ENCODE measurements at regions not wholly inside any gene's neighbourhood (a gene's known extent, or its start where the extent isn't known, plus 50 kb on each side); places are given as distances from the start of the nearest gene placed in this dataset.

DNA sequence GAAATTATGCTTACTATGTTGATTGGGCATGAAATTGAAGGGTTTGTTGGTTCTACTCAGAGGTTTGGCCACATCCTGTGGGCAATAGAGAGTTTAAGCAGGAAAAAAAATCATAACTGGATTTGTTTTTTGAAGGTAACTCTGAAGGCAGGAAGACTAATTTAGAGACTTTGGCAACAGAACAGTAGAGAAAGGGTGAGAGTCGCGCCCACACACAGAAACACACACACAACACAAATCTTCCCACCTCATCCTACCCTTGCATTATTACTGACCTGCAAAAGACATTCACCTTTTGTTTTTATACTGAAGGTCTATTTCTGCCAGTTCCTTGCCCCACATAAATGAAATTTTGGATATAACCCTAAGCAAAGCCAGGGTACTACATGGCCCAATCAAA is 270.6 kb downstream of the TBL1XR1 start:
- WGBS, 2 donors, result 80 to 89% methylated on average over 2 of the region's 2 CpGs
- Histone ChIP-seq H3K9me3 (no peaks in the 10 kb centered on the region), H3K36me3 (no peaks in the 10 kb centered on the region), H3K27ac (no peak overlapping the region), H3K4me3 (no peak overlapping the region), H3K27me3 (no peaks in the 10 kb centered on the region), H3K4me1 (no peaks in the 10 kb centered on the region)
- TF ChIP-seq, protein P1, sequence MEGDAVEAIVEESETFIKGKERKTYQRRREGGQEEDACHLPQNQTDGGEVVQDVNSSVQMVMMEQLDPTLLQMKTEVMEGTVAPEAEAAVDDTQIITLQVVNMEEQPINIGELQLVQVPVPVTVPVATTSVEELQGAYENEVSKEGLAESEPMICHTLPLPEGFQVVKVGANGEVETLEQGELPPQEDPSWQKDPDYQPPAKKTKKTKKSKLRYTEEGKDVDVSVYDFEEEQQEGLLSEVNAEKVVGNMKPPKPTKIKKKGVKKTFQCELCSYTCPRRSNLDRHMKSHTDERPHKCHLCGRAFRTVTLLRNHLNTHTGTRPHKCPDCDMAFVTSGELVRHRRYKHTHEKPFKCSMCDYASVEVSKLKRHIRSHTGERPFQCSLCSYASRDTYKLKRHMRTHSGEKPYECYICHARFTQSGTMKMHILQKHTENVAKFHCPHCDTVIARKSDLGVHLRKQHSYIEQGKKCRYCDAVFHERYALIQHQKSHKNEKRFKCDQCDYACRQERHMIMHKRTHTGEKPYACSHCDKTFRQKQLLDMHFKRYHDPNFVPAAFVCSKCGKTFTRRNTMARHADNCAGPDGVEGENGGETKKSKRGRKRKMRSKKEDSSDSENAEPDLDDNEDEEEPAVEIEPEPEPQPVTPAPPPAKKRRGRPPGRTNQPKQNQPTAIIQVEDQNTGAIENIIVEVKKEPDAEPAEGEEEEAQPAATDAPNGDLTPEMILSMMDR (IDR thresholded peaks at IDR 0.05), result no peak
- ATAC-seq, result no peak
- intact Hi-C loops (cut with DNase I), result no loop called here
- no peak for DNase-seq

DNA sequence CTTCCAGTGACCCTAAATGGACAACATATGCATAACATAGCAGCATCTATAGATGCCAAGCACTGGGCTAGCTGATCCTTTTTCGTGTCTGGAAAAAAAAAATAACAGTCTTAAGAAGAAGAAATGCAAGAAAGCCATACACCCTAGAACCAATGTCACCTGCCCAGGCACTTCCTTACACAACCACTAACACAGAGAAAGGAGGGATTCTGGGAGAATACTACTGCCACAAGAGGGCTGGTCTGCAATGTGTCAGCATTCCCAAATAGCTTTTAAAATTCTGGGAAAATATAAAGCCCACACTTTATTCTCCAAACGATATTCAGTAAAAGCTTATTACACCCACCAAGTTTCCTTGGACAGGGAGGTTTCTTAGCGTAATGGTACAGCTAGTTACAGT is 271.2 kb downstream of the TBL1XR1 start:
- intact Hi-C loops (cut with DNase I), result no loop called here
- no peak overlapping the region for H3K4me3 ChIP-seq
- 77 to 78% methylated on average over 3 of the region's 3 CpGs for WGBS, 2 donors
- no peaks in the 10 kb centered on the region for H3K36me3 ChIP-seq
- TF ChIP-seq, protein P1 (IDR thresholded peaks at IDR 0.05), result no peak
- DNase-seq (no peak), ATAC-seq (no peak)
- no peaks in the 10 kb centered on the region for H3K4me1 ChIP-seq
- no peak overlapping the region for H3K27ac ChIP-seq
- H3K27me3 ChIP-seq, result no peaks in the 10 kb centered on the region
- no peaks in the 10 kb centered on the region for H3K9me3 ChIP-seq

DNA sequence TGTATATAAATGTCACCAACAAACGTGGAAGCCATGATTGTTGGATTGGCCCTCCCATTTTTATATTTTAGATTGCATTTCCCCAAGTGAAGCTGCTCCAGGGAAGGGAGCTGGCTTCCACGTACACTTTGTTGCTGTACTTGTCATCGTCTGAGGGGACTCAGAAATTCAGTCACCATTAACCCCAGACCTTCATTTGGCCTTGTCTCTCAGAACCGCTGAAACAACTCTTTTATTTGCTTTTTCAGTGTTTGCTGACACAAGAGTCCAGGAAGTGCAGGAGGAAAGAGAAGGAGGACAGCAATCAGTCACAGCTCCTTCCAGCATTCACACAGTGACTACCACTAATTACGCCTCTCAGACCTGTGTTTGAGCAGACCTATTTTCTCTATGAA is 276.5 kb downstream of the TBL1XR1 start:
- ATAC-seq, result no peak
- 53 to 54% methylated on average over 5 of the region's 5 CpGs for WGBS, 2 donors
- no peaks in the 10 kb centered on the region for H3K9me3 ChIP-seq
- intact Hi-C loops (cut with DNase I), result no loop called here
- no peak for DNase-seq
- H3K27ac ChIP-seq, result no peak overlapping the region
- no peak overlapping the region for H3K4me3 ChIP-seq
- H3K4me1 ChIP-seq, result no peaks in the 10 kb centered on the region
- no peaks in the 10 kb centered on the region for H3K36me3 ChIP-seq
- TF ChIP-seq, protein P1 (IDR thresholded peaks at IDR 0.05), result no peak
- no peaks in the 10 kb centered on the region for H3K27me3 ChIP-seq

DNA sequence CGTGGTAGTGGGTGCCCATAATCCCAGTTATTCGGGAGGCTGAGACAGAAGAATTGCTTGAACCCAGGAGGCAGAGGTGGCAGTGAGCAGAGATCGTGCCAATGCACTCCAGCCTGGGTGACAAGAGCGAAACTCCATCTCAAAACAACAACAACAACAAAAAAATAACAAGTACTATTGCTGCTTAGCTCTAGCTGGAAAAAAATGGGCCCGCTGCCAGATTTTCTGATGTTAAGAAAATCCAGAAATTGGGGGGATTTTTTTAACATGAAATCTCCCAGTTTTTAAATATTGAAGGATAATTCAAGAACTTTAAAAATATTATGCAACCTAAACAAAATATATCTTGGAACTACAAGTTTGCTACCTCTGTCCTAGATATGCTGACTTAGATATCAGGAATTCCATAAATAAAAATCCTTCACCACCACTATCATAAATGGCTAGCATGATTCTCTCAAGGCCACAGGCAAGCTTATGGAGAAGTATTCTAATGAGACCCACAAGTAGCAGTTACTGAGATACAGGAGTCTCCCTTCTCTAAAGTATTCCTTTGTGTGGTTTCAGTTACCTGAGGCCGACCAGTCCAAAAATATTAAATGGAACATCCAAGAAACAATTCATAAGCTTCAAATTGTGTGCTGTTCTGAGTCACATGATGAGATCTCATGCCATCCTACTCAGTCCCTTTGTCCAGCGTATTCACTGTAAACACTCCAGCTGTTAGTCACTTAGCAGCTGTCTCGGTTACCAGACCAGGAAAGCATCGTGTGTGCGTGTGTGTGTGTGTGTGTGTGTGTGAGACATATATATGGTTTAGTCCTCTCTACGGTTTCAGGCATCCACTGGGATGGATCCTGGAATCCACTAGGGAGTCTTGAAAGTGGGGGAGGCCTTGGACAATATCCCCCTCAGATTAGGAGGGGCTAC is 277.2 kb downstream of the TBL1XR1 start:
- no peak overlapping the region for H3K27ac ChIP-seq
- TF ChIP-seq, protein P1 (IDR thresholded peaks at IDR 0.05), result no peak
- H3K36me3 ChIP-seq, result no peaks in the 10 kb centered on the region
- H3K9me3 ChIP-seq, result no peaks in the 10 kb centered on the region
- no peaks in the 10 kb centered on the region for H3K4me1 ChIP-seq
- no peak overlapping the region for H3K4me3 ChIP-seq
- intact Hi-C loops (cut with DNase I), result no loop called here
- DNase-seq (no peak), ATAC-seq (no peak)
- H3K27me3 ChIP-seq, result no peaks in the 10 kb centered on the region
- WGBS, 2 donors, result 76 to 77% methylated on average over 11 of the region's 11 CpGs

Data from heart right ventricle (tissue), 16 donors.